ENCODE measurements at regions not wholly inside any gene's neighbourhood (a gene's known extent, or its start where the extent isn't known, plus 50 kb on each side); places are given as distances from the start of the nearest gene placed in this dataset.

- no peak for DNase-seq (ENCODE audit: low spot score)
These were observed 1722.2 kb downstream of the RPA4 start for GRCh38 chrX:98605941-98606340.

- DNase-seq (ENCODE audit: low spot score): no peak
These were observed 1724.0 kb downstream of the RPA4 start for GRCh38 chrX:98607739-98608138.

- DNase-seq (ENCODE audit: low spot score): no peak
These were observed 1743.9 kb downstream of the RPA4 start for GRCh38 chrX:98627645-98628044.

DNA sequence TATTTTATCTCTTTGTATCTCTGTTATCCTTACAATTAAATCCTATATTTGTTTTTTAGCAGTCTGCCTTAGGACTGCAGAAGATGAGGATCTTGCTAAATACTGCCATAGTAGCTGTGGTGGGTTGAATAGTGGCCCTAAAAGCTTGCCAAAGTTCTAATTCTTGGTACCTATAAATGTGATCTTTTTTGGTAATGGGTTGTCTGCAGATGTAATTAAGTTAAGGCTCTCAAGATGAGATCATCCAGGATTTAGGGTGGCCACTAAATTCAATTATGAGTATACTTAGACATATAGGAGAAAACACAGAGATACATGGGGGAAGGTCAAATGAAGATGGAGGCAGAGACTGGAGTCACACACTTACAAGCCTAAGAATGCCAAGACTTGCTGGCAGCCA, 1753.7 kb downstream of the RPA4 start:
- no peak for DNase-seq (ENCODE audit: low spot score)

GRCh38 chrX:98646351-98646750, 1762.6 kb downstream of the RPA4 start:
- DNase-seq (ENCODE audit: low spot score): no peak

GRCh38 chrX:98654565-98654964, 1755.5 kb downstream of the PCDH19 start:
- no peak for DNase-seq (ENCODE audit: low spot score)
